PC-3 (cell line): ENCODE measurements at regions not wholly inside any gene's neighbourhood (a gene's known extent, or its start where the extent isn't known, plus 50 kb on each side); places are given as distances from the start of the nearest gene placed in this dataset.

Experiments used
- ATAC-seq: fragments of 200-7000 bp; cut with Tn5 transposase; 2 replicates; pipeline ENCODE4 v1.9.1; 2020; ENCODE audit warnings: mild to moderate bottlenecking, moderate library complexity
- BruUV-seq: library from RNA; stranded (reverse); fragments of 400-500 nt; replicated peaks from 2 replicates; lab custom pipeline; 2021; lab: Mats Ljungman, UMichigan
- CTCF ChIA-PET: fragments of 300-600 bp; sonication (Branson Sonifier 250); formaldehyde crosslinking; loops from one replicate; lab custom pipeline; 2022; ENCODE audit warnings: antibody characterized with exemption; lab: Charles Lee
- POLR2A ChIA-PET: fragments of 300-600 bp; sonication (Branson Sonifier 250); formaldehyde crosslinking; loops from one replicate; lab custom pipeline; 2022; ENCODE audit warnings: antibody characterized with exemption; ENCODE audit not compliant: unreplicated experiment; lab: Charles Lee
- DNase-seq: peaks from one replicate; pipeline ENCODE4 v3.0.0-alpha.2; 2015
- H2AFZ ChIP-seq: fragments of 300-600 bp; sonication (generic); 2 replicates; pipeline ENCODE4 v1.6.0; 2016; ENCODE audit warnings: antibody characterized with exemption, low read length
- H3F3A ChIP-seq: fragments of 300-600 bp; sonication (generic); one replicate; pipeline ENCODE4 v1.6.0; 2017; ENCODE audit warnings: antibody characterized with exemption, low read length, control low read depth, mild to moderate bottlenecking; ENCODE audit not compliant: unreplicated experiment
- H3K27ac ChIP-seq: fragments of 300-600 bp; sonication (generic); 2 replicates; pipeline ENCODE4 v1.5.1; 2016; ENCODE audit warnings: mild to moderate bottlenecking, low read length
- H3K27me3 ChIP-seq: fragments of 300-600 bp; sonication (generic); 2 replicates; pipeline ENCODE4 v1.6.1; 2016; ENCODE audit warnings: low read length, mixed read lengths
- H3K36me3 ChIP-seq: fragments of 300-600 bp; sonication (generic); 2 replicates; pipeline ENCODE4 v1.6.1; 2016; ENCODE audit warnings: low read depth, mixed run types, low read length, mixed read lengths
- H3K4me1 ChIP-seq: fragments of 300-600 bp; sonication (generic); 2 replicates; pipeline ENCODE4 v1.5.1; 2016; ENCODE audit warnings: low read length; ENCODE audit not compliant: insufficient read depth
- H3K4me2 ChIP-seq: fragments of 300-600 bp; sonication (generic); 2 replicates; pipeline ENCODE4 v1.6.0; 2016; ENCODE audit warnings: low read length
- H3K4me3 ChIP-seq: fragments of 300-600 bp; sonication (generic); 2 replicates; pipeline ENCODE4 v1.5.1; 2016; ENCODE audit warnings: mild to moderate bottlenecking, low read length, mixed read lengths
- H3K79me2 ChIP-seq: fragments of 300-600 bp; sonication (generic); 2 replicates; pipeline ENCODE4 v1.6.1; 2017; ENCODE audit warnings: low read length, mixed read lengths
- H3K9ac ChIP-seq: fragments of 300-600 bp; sonication (generic); 2 replicates; pipeline ENCODE4 v1.6.0; 2016; ENCODE audit warnings: mild to moderate bottlenecking, low read length
- H3K9me2 ChIP-seq: fragments of 300-600 bp; sonication (generic); replicated peaks from 2 replicates; pipeline ENCODE4 v1.6.1; 2016; ENCODE audit warnings: mixed run types, low read length, mixed read lengths
- H3K9me3 ChIP-seq: fragments of 300-600 bp; sonication (generic); 2 replicates; pipeline ENCODE4 v1.6.1; 2016; ENCODE audit warnings: low read length, mixed read lengths
- H4K20me1 ChIP-seq: fragments of 300-600 bp; sonication (generic); 2 replicates; pipeline ENCODE4 v1.6.1; 2016; ENCODE audit warnings: low read length, mixed read lengths
- EZH2 ChIP-seq: fragments of 300-600 bp; sonication (generic); IDR thresholded peaks from one replicate; pipeline ENCODE4 v1.6.1; 2017; ENCODE audit warnings: antibody characterized with exemption, mild to moderate bottlenecking, low read length; ENCODE audit not compliant: unreplicated experiment
- EZH2phosphoT487 ChIP-seq: fragments of 300-600 bp; sonication (generic); IDR thresholded peaks from 2 replicates; pipeline ENCODE4 v1.6.1; 2018; ENCODE audit warnings: mild to moderate bottlenecking, antibody characterized with exemption, low read length, borderline replicate concordance
- intact Hi-C: fragments of 100-400 bp; cut with micrococcal nuclease; formaldehyde crosslinking; loops from 2 replicates; pipeline ENCODE4 v1.9.0; 2023
- TF ChIP-seq, protein P1 (sequence below): fragments of 300-600 bp; sonication (generic); conservative IDR thresholded peaks from 2 replicates; pipeline ENCODE4 v1.5.1; 2017; ENCODE audit warnings: antibody characterized with exemption, low read depth, mild to moderate bottlenecking, low read length

DNA sequence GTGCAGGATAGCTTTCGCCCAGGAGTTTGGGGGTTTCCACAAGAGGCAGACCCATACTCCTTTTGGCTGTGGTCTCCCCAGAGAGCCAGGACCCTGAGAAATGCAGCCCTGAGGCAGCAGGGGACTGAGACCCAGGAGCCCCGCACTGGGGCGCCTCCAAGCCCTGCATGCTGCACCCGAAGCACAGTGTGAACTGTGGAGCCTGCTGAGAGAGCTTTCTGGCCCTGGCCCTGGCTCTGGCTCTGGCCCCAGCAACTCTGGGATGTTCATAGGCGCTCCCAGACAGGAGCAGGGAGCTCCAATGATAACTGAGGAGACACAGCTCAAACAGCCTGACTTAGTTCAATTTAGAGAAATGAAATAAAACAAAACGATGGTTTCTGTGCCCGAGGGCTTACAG lies 96.4 kb upstream of the TEX51 start:
- DNase-seq (no peak), ATAC-seq (no peak)
- intact Hi-C loops, result no loop called here
- H3K4me2 ChIP-seq, result no peak overlapping the region
- H3K79me2 ChIP-seq, result no peaks in the 10 kb centered on the region
- H4K20me1 ChIP-seq, result no peaks in the 10 kb centered on the region
- no peaks in the 10 kb centered on the region for H3F3A ChIP-seq
- peaks cover 53% of the 10 kb centered on the region for H3K27me3 ChIP-seq
- no peaks in the 10 kb centered on the region for H3K9me2 ChIP-seq
- H2AFZ ChIP-seq, result no peak overlapping the region
- H3K36me3 ChIP-seq, result no peaks in the 10 kb centered on the region
- H3K4me1 ChIP-seq, result no peaks in the 10 kb centered on the region
- H3K9me3 ChIP-seq, result no peaks in the 10 kb centered on the region
- POLR2A ChIA-PET, result no interaction called here
- TF ChIP-seq EZH2phosphoT487, result no peak
- TF ChIP-seq EZH2, result no peak
- TF ChIP-seq, protein P1, sequence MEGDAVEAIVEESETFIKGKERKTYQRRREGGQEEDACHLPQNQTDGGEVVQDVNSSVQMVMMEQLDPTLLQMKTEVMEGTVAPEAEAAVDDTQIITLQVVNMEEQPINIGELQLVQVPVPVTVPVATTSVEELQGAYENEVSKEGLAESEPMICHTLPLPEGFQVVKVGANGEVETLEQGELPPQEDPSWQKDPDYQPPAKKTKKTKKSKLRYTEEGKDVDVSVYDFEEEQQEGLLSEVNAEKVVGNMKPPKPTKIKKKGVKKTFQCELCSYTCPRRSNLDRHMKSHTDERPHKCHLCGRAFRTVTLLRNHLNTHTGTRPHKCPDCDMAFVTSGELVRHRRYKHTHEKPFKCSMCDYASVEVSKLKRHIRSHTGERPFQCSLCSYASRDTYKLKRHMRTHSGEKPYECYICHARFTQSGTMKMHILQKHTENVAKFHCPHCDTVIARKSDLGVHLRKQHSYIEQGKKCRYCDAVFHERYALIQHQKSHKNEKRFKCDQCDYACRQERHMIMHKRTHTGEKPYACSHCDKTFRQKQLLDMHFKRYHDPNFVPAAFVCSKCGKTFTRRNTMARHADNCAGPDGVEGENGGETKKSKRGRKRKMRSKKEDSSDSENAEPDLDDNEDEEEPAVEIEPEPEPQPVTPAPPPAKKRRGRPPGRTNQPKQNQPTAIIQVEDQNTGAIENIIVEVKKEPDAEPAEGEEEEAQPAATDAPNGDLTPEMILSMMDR, result no peak
- no TSS peak for BruUV-seq
- CTCF ChIA-PET, result no interaction called here
- no peak overlapping the region for H3K4me3 ChIP-seq
- H3K9ac ChIP-seq, result no peak overlapping the region
- H3K27ac ChIP-seq, result no peak overlapping the region

- H3K27me3 ChIP-seq, result peaks cover 53% of the 10 kb centered on the region
- BruUV-seq, result no TSS peak
- no peak for ATAC-seq
- intact Hi-C loops, result no loop called here
- H3K9me2 ChIP-seq, result no peaks in the 10 kb centered on the region
- CTCF ChIA-PET, result no interaction called here
- H3K36me3 ChIP-seq, result no peaks in the 10 kb centered on the region
- no peak overlapping the region for H3K4me2 ChIP-seq
- no peaks in the 10 kb centered on the region for H3K79me2 ChIP-seq
- no peaks in the 10 kb centered on the region for H3K9me3 ChIP-seq
- no peaks in the 10 kb centered on the region for H3K4me1 ChIP-seq
- no peaks in the 10 kb centered on the region for H3F3A ChIP-seq
- H4K20me1 ChIP-seq, result no peaks in the 10 kb centered on the region
- H3K9ac ChIP-seq, result no peak overlapping the region
- no peak overlapping the region for H2AFZ ChIP-seq
- TF ChIP-seq, protein P1, result no peak
- TF ChIP-seq EZH2, result no peak
- no peak for TF ChIP-seq EZH2phosphoT487
- POLR2A ChIA-PET, result no interaction called here
- H3K4me3 ChIP-seq, result no peak overlapping the region
- DNase-seq, result no peak
- no peak overlapping the region for H3K27ac ChIP-seq
Measured at GRCh38 chr2:126802774-126803433, 95.8 kb upstream of the TEX51 start.

GRCh38 chr2:126803434-126803775 lies 95.3 kb upstream of the TEX51 start:
- Histone ChIP-seq H2AFZ (no peak overlapping the region), H3K4me2 (no peak overlapping the region), H3K9me3 (no peaks in the 10 kb centered on the region), H3K27me3 (peaks cover 57% of the 10 kb centered on the region), H3K9me2 (no peaks in the 10 kb centered on the region), H3K4me3 (no peak overlapping the region), H3K9ac (no peak overlapping the region), H3K36me3 (no peaks in the 10 kb centered on the region), H3K27ac (no peak overlapping the region), H3F3A (no peaks in the 10 kb centered on the region), H4K20me1 (no peaks in the 10 kb centered on the region), H3K4me1 (no peaks in the 10 kb centered on the region), H3K79me2 (no peaks in the 10 kb centered on the region)
- no peak for TF ChIP-seq EZH2phosphoT487
- TF ChIP-seq EZH2, result no peak
- TF ChIP-seq, protein P1, result no peak
- POLR2A ChIA-PET, result no interaction called here
- ATAC-seq (no peak), DNase-seq (no peak)
- no TSS peak for BruUV-seq
- intact Hi-C loops, result no loop called here
- CTCF ChIA-PET, result no interaction called here
